Effector memory CD8-positive, alpha-beta T cell (primary cell): ENCODE measurements at regions not wholly inside any gene's neighbourhood (a gene's known extent, or its start where the extent isn't known, plus 50 kb on each side); places are given as distances from the start of the nearest gene placed in this dataset.
"Not testable (repeated sequence)": the region's sequence is repeated elsewhere in the genome, so short reads cannot be mapped to it uniquely, and the experiment has no call there.

Experiments
- ATAC-seq: fragments of 150-1000 bp; cut with Tn5 transposase; replicated peaks from 2 replicates; pipeline ENCODE4 v1.10.0; 2021; ENCODE audit warnings: mild to moderate bottlenecking, moderate library complexity
- DNase-seq, 3 experiments: peaks; one replicate each; pipeline ENCODE4 v3.0.0; 2021
- H3K27ac Mint-ChIP-seq, 2 donors: one replicate each; pipeline ENCODE4 v1.8.0; 2022; ENCODE audit warnings: mild to moderate bottlenecking in 2 of 2, mixed read lengths in 2 of 2, moderate library complexity in 2 of 2
- H3K27me3 Mint-ChIP-seq, 2 donors: one replicate each; pipeline ENCODE4 v1.8.0; 2022; ENCODE audit warnings: mixed read lengths in 2 of 2
- H3K36me3 Mint-ChIP-seq: one replicate; pipeline ENCODE4 v1.8.0; 2022; ENCODE audit warnings: mild to moderate bottlenecking, moderate library complexity, mixed read lengths; ENCODE audit not compliant: insufficient read depth
- H3K4me1 Mint-ChIP-seq, 2 donors: one replicate each; pipeline ENCODE4 v1.8.0; 2022; ENCODE audit warnings: low read depth in 2 of 2, mixed read lengths in 2 of 2
- H3K4me3 Mint-ChIP-seq, 2 donors: one replicate each; pipeline ENCODE4 v1.8.0; 2022; ENCODE audit warnings: mild to moderate bottlenecking in 2 of 2, mixed read lengths in 2 of 2, moderate library complexity in 2 of 2
- H3K9me3 Mint-ChIP-seq, 2 donors: one replicate each; pipeline ENCODE4 v1.8.0; 2022; ENCODE audit warnings: mixed read lengths in 2 of 2

- DNase-seq (no peak), ATAC-seq (no peak)
- no peaks in the 10 kb centered on the region for H3K4me1 Mint-ChIP-seq
- no peaks in the 10 kb centered on the region for H3K9me3 Mint-ChIP-seq
- peaks cover 12 to 39% of the 10 kb centered on the region in 2 donors for H3K27me3 Mint-ChIP-seq
- H3K36me3 Mint-ChIP-seq, result peaks cover 3% of the 10 kb centered on the region
- H3K4me3 Mint-ChIP-seq, result no peak overlapping the region
- H3K27ac Mint-ChIP-seq, result no peak overlapping the region
Observed at GRCh38 chr4:77449171-77449570, 156.4 kb upstream of the CXCL13 start.

- Mint-ChIP-seq H3K4me1 (no peaks in the 10 kb centered on the region), H3K27ac (no peak overlapping the region), H3K27me3 (peaks cover 12 to 39% of the 10 kb centered on the region in 2 donors), H3K9me3 (no peaks in the 10 kb centered on the region), H3K36me3 (peaks cover 3% of the 10 kb centered on the region), H3K4me3 (no peak overlapping the region)
- ATAC-seq (no peak), DNase-seq (no peak)
Observed at GRCh38 chr4:77450006-77450405, 155.6 kb upstream of the CXCL13 start.

GRCh38 chr4:77451530-77451929 lies 154.1 kb upstream of the CXCL13 start:
- Mint-ChIP-seq H3K4me1 (no peaks in the 10 kb centered on the region), H3K36me3 (peaks cover 3% of the 10 kb centered on the region), H3K4me3 (no peak overlapping the region), H3K9me3 (peaks cover 0 to 7% of the 10 kb centered on the region in 2 donors), H3K27ac (no peak overlapping the region), H3K27me3 (peaks cover 8 to 30% of the 10 kb centered on the region in 2 donors)
- no peak for ATAC-seq
- DNase-seq, result no peak

DNA sequence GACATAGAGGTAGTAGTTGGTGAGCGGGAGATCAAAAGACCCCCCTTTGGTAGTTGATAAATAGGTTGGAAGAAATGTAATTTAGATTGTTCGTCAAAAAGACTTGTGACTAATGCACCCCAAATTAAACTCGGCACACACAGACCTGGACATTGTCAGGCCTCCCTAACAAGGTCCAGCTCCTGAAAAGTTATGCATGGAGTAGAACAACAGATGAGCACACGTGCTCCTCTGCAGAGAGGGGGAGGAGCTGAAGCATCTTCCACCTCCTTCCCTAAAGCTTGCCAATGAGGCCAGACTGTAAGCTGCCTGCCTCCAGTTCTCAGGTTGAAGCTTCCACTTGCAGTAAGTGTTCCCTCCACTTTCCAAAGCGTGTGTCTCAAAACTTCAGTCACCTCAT lies 153.5 kb upstream of the CXCL13 start:
- peaks cover 2 to 25% of the 10 kb centered on the region in 2 donors for H3K27me3 Mint-ChIP-seq
- not testable (repeated sequence) for H3K36me3 Mint-ChIP-seq, ATAC-seq, H3K4me3 Mint-ChIP-seq, H3K4me1 Mint-ChIP-seq, H3K9me3 Mint-ChIP-seq, DNase-seq, H3K27ac Mint-ChIP-seq

GRCh38 chr4:77453911-77454310 lies 151.7 kb upstream of the CXCL13 start:
- no peak overlapping the region for H3K27ac Mint-ChIP-seq
- H3K27me3 Mint-ChIP-seq, result peaks cover 0 to 9% of the 10 kb centered on the region in 2 donors
- peaks cover 0 to 7% of the 10 kb centered on the region in 2 donors for H3K9me3 Mint-ChIP-seq
- ATAC-seq (no peak), DNase-seq (no peak)
- H3K4me3 Mint-ChIP-seq, result no peak overlapping the region
- H3K36me3 Mint-ChIP-seq, result no peaks in the 10 kb centered on the region
- H3K4me1 Mint-ChIP-seq, result no peaks in the 10 kb centered on the region

DNA sequence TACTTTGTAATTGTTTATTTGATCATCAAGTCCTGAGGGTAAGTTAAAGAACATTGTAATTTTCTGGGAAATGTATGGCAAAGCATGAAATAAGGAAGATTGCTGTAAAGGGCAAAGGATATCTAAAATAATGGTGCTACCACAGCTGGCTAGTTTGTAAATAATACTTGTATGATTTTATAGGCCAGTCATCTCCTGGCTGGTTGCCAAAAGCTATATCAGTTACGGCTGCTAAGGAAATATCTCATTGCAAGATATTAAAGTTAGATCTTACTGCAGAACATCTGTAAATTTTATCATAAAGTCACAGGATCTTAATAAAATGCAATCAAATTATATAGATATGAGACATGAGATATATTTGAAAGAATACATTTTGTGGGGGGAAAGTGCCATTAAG lies 150.8 kb upstream of the CXCL13 start:
- Mint-ChIP-seq H3K27me3 (no peaks in the 10 kb centered on the region), H3K36me3 (no peaks in the 10 kb centered on the region), H3K4me1 (no peaks in the 10 kb centered on the region), H3K4me3 (no peak overlapping the region), H3K9me3 (peaks cover 0 to 7% of the 10 kb centered on the region in 2 donors), H3K27ac (no peak overlapping the region)
- ATAC-seq, result no peak
- no peak for DNase-seq

- H3K36me3 Mint-ChIP-seq, H3K9me3 Mint-ChIP-seq, H3K27ac Mint-ChIP-seq, ATAC-seq, H3K4me1 Mint-ChIP-seq, H3K4me3 Mint-ChIP-seq, DNase-seq: not testable (repeated sequence)
- peaks cover 0 to 19% of the 10 kb centered on the region in 2 donors for H3K27me3 Mint-ChIP-seq
Observed at GRCh38 chr4:77464100-77464499, 141.5 kb upstream of the CXCL13 start.

GRCh38 chr4:77465271-77465670 lies 140.3 kb upstream of the CXCL13 start:
- DNase-seq (no peak), ATAC-seq (no peak)
- no peak overlapping the region for H3K27ac Mint-ChIP-seq
- no peak overlapping the region for H3K4me3 Mint-ChIP-seq
- no peaks in the 10 kb centered on the region for H3K9me3 Mint-ChIP-seq
- peaks cover 0 to 19% of the 10 kb centered on the region in 2 donors for H3K27me3 Mint-ChIP-seq
- no peaks in the 10 kb centered on the region for H3K36me3 Mint-ChIP-seq
- H3K4me1 Mint-ChIP-seq, result no peaks in the 10 kb centered on the region

DNA sequence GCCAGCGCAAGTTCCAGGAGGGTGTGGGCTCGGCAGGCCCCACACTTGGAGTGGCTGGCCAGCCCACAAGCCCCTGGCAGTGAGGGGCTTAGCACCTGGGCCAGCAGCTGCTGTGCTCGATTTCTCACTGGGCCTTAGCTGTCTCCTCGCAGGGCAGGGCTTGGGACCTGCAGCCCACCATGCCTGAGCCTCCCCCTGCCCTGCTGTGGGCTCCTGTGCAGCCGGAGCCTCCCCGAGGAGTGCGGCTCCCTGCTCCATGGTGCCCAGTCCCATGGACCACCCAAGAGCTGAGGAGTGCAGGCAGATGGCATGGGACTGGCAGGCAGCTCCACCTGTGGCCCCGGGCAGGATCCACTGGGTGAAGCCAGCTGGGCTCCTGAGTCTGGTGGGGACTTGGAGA lies 139.2 kb upstream of the CXCL13 start:
- DNase-seq (no peak), ATAC-seq (no peak)
- H3K27me3 Mint-ChIP-seq, result peaks cover 0 to 22% of the 10 kb centered on the region in 2 donors
- no peaks in the 10 kb centered on the region for H3K4me1 Mint-ChIP-seq
- H3K9me3 Mint-ChIP-seq, result no peaks in the 10 kb centered on the region
- H3K36me3 Mint-ChIP-seq, result no peaks in the 10 kb centered on the region
- no peak overlapping the region for H3K27ac Mint-ChIP-seq
- H3K4me3 Mint-ChIP-seq, result no peak overlapping the region

GRCh38 chr4:77471821-77472495 lies 133.7 kb upstream of the CXCL13 start:
- H3K36me3 Mint-ChIP-seq, result no peaks in the 10 kb centered on the region
- no peaks in the 10 kb centered on the region for H3K9me3 Mint-ChIP-seq
- DNase-seq (no peak), ATAC-seq (no peak)
- H3K27ac Mint-ChIP-seq, result no peak overlapping the region
- H3K4me3 Mint-ChIP-seq, result no peak overlapping the region
- peaks cover 21 to 31% of the 10 kb centered on the region in 2 donors for H3K27me3 Mint-ChIP-seq
- no peaks in the 10 kb centered on the region for H3K4me1 Mint-ChIP-seq

- H3K36me3 Mint-ChIP-seq, result no peaks in the 10 kb centered on the region
Observed at GRCh38 chr4:77473509-77473908, 132.1 kb upstream of the CXCL13 start.

DNA sequence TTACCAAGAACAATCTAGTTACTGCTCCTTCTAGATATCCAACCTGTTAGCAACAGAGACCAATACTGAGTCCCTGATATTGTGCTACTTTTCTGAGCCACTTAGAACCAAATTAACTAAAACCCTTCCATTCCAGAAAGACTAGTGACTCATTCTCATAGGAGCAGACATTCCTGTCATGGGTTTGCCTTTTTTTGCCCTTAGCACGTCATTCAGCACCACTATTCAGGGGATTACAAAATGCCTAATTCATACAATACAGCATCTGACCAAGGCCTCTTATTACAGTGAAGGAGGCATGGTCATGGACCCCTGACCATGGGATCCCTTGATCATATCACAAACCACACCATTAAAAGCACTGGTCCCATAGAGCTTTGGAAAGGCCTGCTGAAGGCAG lies 123.8 kb upstream of the CXCL13 start:
- Mint-ChIP-seq H3K4me3 (no peak overlapping the region), H3K36me3 (no peaks in the 10 kb centered on the region), H3K27me3 (peaks cover 4 to 13% of the 10 kb centered on the region in 2 donors), H3K27ac (no peak overlapping the region), H3K9me3 (peaks cover 0 to 5% of the 10 kb centered on the region in 2 donors), H3K4me1 (no peaks in the 10 kb centered on the region)
- no peak for DNase-seq
- no peak for ATAC-seq

More at GRCh38 chr4:77473509-77473908, 132.1 kb upstream of the CXCL13 start:
- Mint-ChIP-seq H3K4me3 (no peak overlapping the region), H3K9me3 (no peaks in the 10 kb centered on the region), H3K27me3 (peaks cover 24 to 31% of the 10 kb centered on the region in 2 donors), H3K4me1 (no peaks in the 10 kb centered on the region), H3K27ac (no peak overlapping the region)
- DNase-seq (no peak), ATAC-seq (no peak)

- Mint-ChIP-seq H3K9me3 (peaks cover 0 to 5% of the 10 kb centered on the region in 2 donors), H3K36me3 (no peaks in the 10 kb centered on the region), H3K27ac (no peak overlapping the region), H3K4me1 (no peaks in the 10 kb centered on the region), H3K27me3 (peaks cover 0 to 39% of the 10 kb centered on the region in 2 donors), H3K4me3 (no peak overlapping the region)
- no peak for ATAC-seq
- DNase-seq, result no peak
Observed at GRCh38 chr4:77488882-77489281, 116.7 kb upstream of the CXCL13 start.

- Mint-ChIP-seq H3K36me3 (no peaks in the 10 kb centered on the region), H3K9me3 (no peaks in the 10 kb centered on the region), H3K4me3 (no peak overlapping the region), H3K27ac (no peak overlapping the region), H3K4me1 (no peaks in the 10 kb centered on the region), H3K27me3 (peaks cover 0 to 35% of the 10 kb centered on the region in 2 donors)
- no peak for DNase-seq
- ATAC-seq, result no peak
Observed at GRCh38 chr4:77493120-77493752, 112.4 kb upstream of the CXCL13 start.
